ENCODE measurements at regions not wholly inside any gene's neighbourhood (a gene's known extent, or its start where the extent isn't known, plus 50 kb on each side); places are given as distances from the start of the nearest gene placed in this dataset.

- DNase-seq = no peak
These were observed 263.0 kb upstream of the NRIP1 start for GRCh38 chr21:15327637-15328265.

- no peak for DNase-seq
These were observed 264.4 kb upstream of the NRIP1 start for GRCh38 chr21:15329191-15329590.

GRCh38 chr21:15330872-15331271, 266.1 kb upstream of the NRIP1 start:
- no peak for DNase-seq

GRCh38 chr21:15332572-15332971, 267.8 kb upstream of the NRIP1 start:
- DNase-seq = no peak

GRCh38 chr21:15333136-15333710, 268.4 kb upstream of the NRIP1 start:
- DNase-seq = no peak

GRCh38 chr21:15333951-15334350, 269.2 kb upstream of the NRIP1 start:
- DNase-seq = no peak

GRCh38 chr21:15343066-15343465, 278.3 kb upstream of the NRIP1 start:
- DNase-seq = no peak

- DNase-seq = no peak
These were observed 287.2 kb upstream of the NRIP1 start for GRCh38 chr21:15352009-15352408.

- DNase-seq = no peak
These were observed 288.7 kb upstream of the NRIP1 start for GRCh38 chr21:15353546-15353945.

GRCh38 chr21:15354516-15354915, 289.7 kb upstream of the NRIP1 start:
- no peak for DNase-seq

- no peak for DNase-seq
These were observed 290.3 kb upstream of the NRIP1 start for GRCh38 chr21:15355066-15355465.

- DNase-seq = no peak
These were observed 294.5 kb upstream of the NRIP1 start for GRCh38 chr21:15359251-15359650.

- DNase-seq = no peak
These were observed 297.7 kb upstream of the NRIP1 start for GRCh38 chr21:15362458-15362857.

- DNase-seq = no peak
These were observed 299.1 kb upstream of the NRIP1 start for GRCh38 chr21:15363921-15364320.

- no peak for DNase-seq
These were observed 301.1 kb upstream of the NRIP1 start for GRCh38 chr21:15365751-15366392.

- DNase-seq = no peak
These were observed 301.8 kb upstream of the NRIP1 start for GRCh38 chr21:15366555-15366954.

- DNase-seq = no peak
These were observed 302.3 kb upstream of the NRIP1 start for GRCh38 chr21:15367061-15367626.

- no peak for DNase-seq
These were observed 305.7 kb upstream of the NRIP1 start for GRCh38 chr21:15370462-15370975.

- DNase-seq = no peak
These were observed 309.1 kb upstream of the NRIP1 start for GRCh38 chr21:15373941-15374340.

GRCh38 chr21:15379776-15380175, 315.0 kb upstream of the NRIP1 start:
- DNase-seq = no peak

GRCh38 chr21:15383588-15383987, 318.8 kb upstream of the NRIP1 start:
- no peak for DNase-seq

- DNase-seq = no peak
These were observed 325.2 kb upstream of the NRIP1 start for GRCh38 chr21:15390049-15390448.

GRCh38 chr21:15397258-15397657, 332.5 kb upstream of the NRIP1 start:
- DNase-seq = no peak

- no peak for DNase-seq
These were observed 328.9 kb upstream of the USP25 start for GRCh38 chr21:15400905-15401304.

Measured in activated CD8-positive, alpha-beta memory T cell treated with anti-CD3 and anti-CD28 coated beads, Interleukin-2, amount 50 U/mL, for 4 hours (primary cell).